Naive B cell (primary cell): ENCODE measurements at regions not wholly inside any gene's neighbourhood (a gene's known extent, or its start where the extent isn't known, plus 50 kb on each side); places are given as distances from the start of the nearest gene placed in this dataset.

Experiments
- ATAC-seq, 2 donors: fragments of 150-1000 bp; cut with Tn5 transposase; 2 replicates each; pipeline ENCODE4 v1.10.0; 2021; ENCODE audit warnings: low read depth in 2 of 2, mild to moderate bottlenecking in 2 of 2, moderate library complexity in 2 of 2
- DNase-seq: peaks from one replicate; pipeline ENCODE4 v3.0.0; 2022
- H3K27ac Mint-ChIP-seq, 6 donors: one replicate each; pipeline ENCODE4 v1.8.0; 2020 to 2022; ENCODE audit warnings: mild to moderate bottlenecking in 6 of 6, mixed read lengths in 6 of 6, moderate library complexity in 5 of 6, inconsistent platforms in 2 of 6
- H3K27me3 Mint-ChIP-seq, 3 donors: one replicate each; pipeline ENCODE4 v1.8.0; 2021 to 2022; ENCODE audit warnings: mixed read lengths in 3 of 3, mild to moderate bottlenecking in 1 of 3
- H3K36me3 Mint-ChIP-seq, 2 donors: one replicate each; pipeline ENCODE4 v1.8.0; 2020 to 2022; ENCODE audit warnings: mixed read lengths in 2 of 2, inconsistent platforms in 1 of 2, mild to moderate bottlenecking in 1 of 2
- H3K4me1 Mint-ChIP-seq, 3 donors: one replicate each; pipeline ENCODE4 v1.8.0; 2020 to 2022; ENCODE audit warnings: mixed read lengths in 3 of 3, inconsistent platforms in 1 of 3, mild to moderate bottlenecking in 1 of 3, moderate library complexity in 1 of 3
- H3K4me3 Mint-ChIP-seq, 8 donors: one replicate each; pipeline ENCODE4 v1.8.0; 2020 to 2022; ENCODE audit warnings: mild to moderate bottlenecking in 8 of 8, mixed read lengths in 8 of 8, moderate library complexity in 8 of 8, inconsistent platforms in 2 of 8
- H3K9me3 Mint-ChIP-seq, 7 donors: one replicate each; pipeline ENCODE4 v1.8.0; 2020 to 2022; ENCODE audit warnings: mixed read lengths in 7 of 7, mild to moderate bottlenecking in 5 of 7, inconsistent platforms in 2 of 7, moderate library complexity in 1 of 7

- ATAC-seq, result no peak
- no peak overlapping the region for H3K27ac Mint-ChIP-seq
These were observed 557.2 kb downstream of the BCL11B start for GRCh38 chr14:98714626-98715425.

GRCh38 chr14:98716133-98716532 lies 555.9 kb downstream of the BCL11B start:
- H3K36me3 Mint-ChIP-seq, result no peaks in the 10 kb centered on the region
- peaks cover 0 to 20% (median 3%) of the 10 kb centered on the region in 7 donors for H3K9me3 Mint-ChIP-seq
- DNase-seq, result no peak
- H3K4me1 Mint-ChIP-seq, result no peaks in the 10 kb centered on the region
- no peak overlapping the region for H3K27ac Mint-ChIP-seq
- peaks cover 0 to 7% (median 0%) of the 10 kb centered on the region in 3 donors for H3K27me3 Mint-ChIP-seq
- no peak for ATAC-seq
- no peak overlapping the region for H3K4me3 Mint-ChIP-seq

More at GRCh38 chr14:98714626-98715425, 557.2 kb downstream of the BCL11B start:
- DNase-seq, result no peak
- peaks cover 0 to 14% (median 0%) of the 10 kb centered on the region in 3 donors for H3K27me3 Mint-ChIP-seq
- no peak overlapping the region for H3K4me3 Mint-ChIP-seq
- no peaks in the 10 kb centered on the region for H3K36me3 Mint-ChIP-seq
- H3K4me1 Mint-ChIP-seq, result no peaks in the 10 kb centered on the region
- H3K9me3 Mint-ChIP-seq, result peaks cover 0 to 26% (median 4%) of the 10 kb centered on the region in 7 donors

- Mint-ChIP-seq H3K27ac (no peak overlapping the region), H3K4me3 (no peak overlapping the region), H3K36me3 (no peaks in the 10 kb centered on the region), H3K4me1 (no peaks in the 10 kb centered on the region), H3K27me3 (no peaks in the 10 kb centered on the region), H3K9me3 (peaks cover 4 to 17% (median 9%) of the 10 kb centered on the region in 7 donors)
- DNase-seq (no peak), ATAC-seq (no peak)
These were observed 550.9 kb downstream of the BCL11B start for GRCh38 chr14:98721061-98721460.

- H3K36me3 Mint-ChIP-seq, result no peaks in the 10 kb centered on the region
- no peak for ATAC-seq
- no peaks in the 10 kb centered on the region for H3K4me1 Mint-ChIP-seq
- H3K4me3 Mint-ChIP-seq, result no peak overlapping the region
- H3K27ac Mint-ChIP-seq, result no peak overlapping the region
- no peak for DNase-seq
- H3K27me3 Mint-ChIP-seq, result no peaks in the 10 kb centered on the region
- H3K9me3 Mint-ChIP-seq, result peaks cover 2 to 26% (median 7%) of the 10 kb centered on the region in 7 donors
These were observed 547.3 kb downstream of the BCL11B start for GRCh38 chr14:98724734-98725133.

GRCh38 chr14:98725191-98725590 lies 546.8 kb downstream of the BCL11B start:
- DNase-seq, result no peak
- no peak overlapping the region for H3K4me3 Mint-ChIP-seq
- no peaks in the 10 kb centered on the region for H3K27me3 Mint-ChIP-seq
- H3K9me3 Mint-ChIP-seq, result peaks cover 2 to 26% (median 7%) of the 10 kb centered on the region in 7 donors
- no peak overlapping the region for H3K27ac Mint-ChIP-seq
- ATAC-seq, result no peak
- no peaks in the 10 kb centered on the region for H3K4me1 Mint-ChIP-seq
- no peaks in the 10 kb centered on the region for H3K36me3 Mint-ChIP-seq

- no peak overlapping the region for H3K4me3 Mint-ChIP-seq
- DNase-seq (no peak), ATAC-seq (no peak)
- H3K9me3 Mint-ChIP-seq, result peaks cover 2 to 26% (median 7%) of the 10 kb centered on the region in 7 donors
- no peaks in the 10 kb centered on the region for H3K27me3 Mint-ChIP-seq
- H3K36me3 Mint-ChIP-seq, result no peaks in the 10 kb centered on the region
- no peak overlapping the region for H3K27ac Mint-ChIP-seq
- H3K4me1 Mint-ChIP-seq, result no peaks in the 10 kb centered on the region
These were observed 546.3 kb downstream of the BCL11B start for GRCh38 chr14:98725676-98726075.

GRCh38 chr14:98726585-98727405 lies 545.2 kb downstream of the BCL11B start:
- H3K4me1 Mint-ChIP-seq, result no peaks in the 10 kb centered on the region
- peaks cover 2 to 22% (median 5%) of the 10 kb centered on the region in 7 donors for H3K9me3 Mint-ChIP-seq
- no peaks in the 10 kb centered on the region for H3K36me3 Mint-ChIP-seq
- DNase-seq (no peak), ATAC-seq (no peak)
- H3K27ac Mint-ChIP-seq, result no peak overlapping the region
- no peak overlapping the region for H3K4me3 Mint-ChIP-seq
- H3K27me3 Mint-ChIP-seq, result no peaks in the 10 kb centered on the region

GRCh38 chr14:98728024-98728423 lies 544.0 kb downstream of the BCL11B start:
- H3K27me3 Mint-ChIP-seq, result no peaks in the 10 kb centered on the region
- no peak for ATAC-seq
- H3K27ac Mint-ChIP-seq, result no peak overlapping the region
- no peaks in the 10 kb centered on the region for H3K4me1 Mint-ChIP-seq
- H3K36me3 Mint-ChIP-seq, result no peaks in the 10 kb centered on the region
- H3K9me3 Mint-ChIP-seq, result peaks cover 0 to 17% (median 4%) of the 10 kb centered on the region in 7 donors
- no peak overlapping the region for H3K4me3 Mint-ChIP-seq
- no peak for DNase-seq

- DNase-seq (no peak), ATAC-seq (no peak)
- peaks cover 0 to 17% (median 4%) of the 10 kb centered on the region in 7 donors for H3K9me3 Mint-ChIP-seq
- no peak overlapping the region for H3K4me3 Mint-ChIP-seq
- H3K4me1 Mint-ChIP-seq, result no peaks in the 10 kb centered on the region
- H3K36me3 Mint-ChIP-seq, result no peaks in the 10 kb centered on the region
- H3K27me3 Mint-ChIP-seq, result no peaks in the 10 kb centered on the region
- no peak overlapping the region for H3K27ac Mint-ChIP-seq
These were observed 543.2 kb downstream of the BCL11B start for GRCh38 chr14:98728836-98729235.

GRCh38 chr14:98731286-98731685 lies 540.7 kb downstream of the BCL11B start:
- H3K36me3 Mint-ChIP-seq, result no peaks in the 10 kb centered on the region
- ATAC-seq, result no peak

GRCh38 chr14:98731701-98732100 lies 540.3 kb downstream of the BCL11B start:
- Mint-ChIP-seq H3K36me3 (no peaks in the 10 kb centered on the region), H3K9me3 (peaks cover 2 to 17% (median 8%) of the 10 kb centered on the region in 7 donors), H3K4me1 (no peaks in the 10 kb centered on the region), H3K27ac (no peak overlapping the region), H3K4me3 (no peak overlapping the region), H3K27me3 (no peaks in the 10 kb centered on the region)
- no peak for DNase-seq
- ATAC-seq, result no peak

More at GRCh38 chr14:98731286-98731685, 540.7 kb downstream of the BCL11B start:
- no peak for DNase-seq
- no peak overlapping the region for H3K27ac Mint-ChIP-seq
- no peak overlapping the region for H3K4me3 Mint-ChIP-seq
- peaks cover 2 to 19% (median 8%) of the 10 kb centered on the region in 7 donors for H3K9me3 Mint-ChIP-seq
- H3K4me1 Mint-ChIP-seq, result no peaks in the 10 kb centered on the region
- no peaks in the 10 kb centered on the region for H3K27me3 Mint-ChIP-seq

GRCh38 chr14:98733536-98733935 lies 538.5 kb downstream of the BCL11B start:
- no peaks in the 10 kb centered on the region for H3K36me3 Mint-ChIP-seq
- peaks cover 2 to 18% (median 9%) of the 10 kb centered on the region in 7 donors for H3K9me3 Mint-ChIP-seq
- H3K27me3 Mint-ChIP-seq, result no peaks in the 10 kb centered on the region
- no peak overlapping the region for H3K4me3 Mint-ChIP-seq
- no peak for ATAC-seq
- DNase-seq, result no peak
- H3K4me1 Mint-ChIP-seq, result no peaks in the 10 kb centered on the region
- H3K27ac Mint-ChIP-seq, result no peak overlapping the region

- Mint-ChIP-seq H3K27ac (no peak overlapping the region), H3K4me1 (no peaks in the 10 kb centered on the region), H3K27me3 (no peaks in the 10 kb centered on the region), H3K4me3 (no peak overlapping the region), H3K36me3 (no peaks in the 10 kb centered on the region), H3K9me3 (peaks cover 5 to 27% (median 10%) of the 10 kb centered on the region in 7 donors)
- DNase-seq (no peak), ATAC-seq (no peak)
These were observed 535.2 kb downstream of the BCL11B start for GRCh38 chr14:98736701-98737338.
